Dermis microvascular lymphatic vessel endothelial cell (primary cell): ENCODE measurements at regions not wholly inside any gene's neighbourhood (a gene's known extent, or its start where the extent isn't known, plus 50 kb on each side); places are given as distances from the start of the nearest gene placed in this dataset.
"Not testable (repeated sequence)": the region's sequence is repeated elsewhere in the genome, so short reads cannot be mapped to it uniquely, and the experiment has no call there.

ENCODE experiments used
- DNase-seq, 2 donors: peaks; one replicate each; pipeline versions ENCODE4 v3.0.0 to v3.0.0-alpha.2; 2010; ENCODE audit warnings: low read depth in 2 of 2

DNA sequence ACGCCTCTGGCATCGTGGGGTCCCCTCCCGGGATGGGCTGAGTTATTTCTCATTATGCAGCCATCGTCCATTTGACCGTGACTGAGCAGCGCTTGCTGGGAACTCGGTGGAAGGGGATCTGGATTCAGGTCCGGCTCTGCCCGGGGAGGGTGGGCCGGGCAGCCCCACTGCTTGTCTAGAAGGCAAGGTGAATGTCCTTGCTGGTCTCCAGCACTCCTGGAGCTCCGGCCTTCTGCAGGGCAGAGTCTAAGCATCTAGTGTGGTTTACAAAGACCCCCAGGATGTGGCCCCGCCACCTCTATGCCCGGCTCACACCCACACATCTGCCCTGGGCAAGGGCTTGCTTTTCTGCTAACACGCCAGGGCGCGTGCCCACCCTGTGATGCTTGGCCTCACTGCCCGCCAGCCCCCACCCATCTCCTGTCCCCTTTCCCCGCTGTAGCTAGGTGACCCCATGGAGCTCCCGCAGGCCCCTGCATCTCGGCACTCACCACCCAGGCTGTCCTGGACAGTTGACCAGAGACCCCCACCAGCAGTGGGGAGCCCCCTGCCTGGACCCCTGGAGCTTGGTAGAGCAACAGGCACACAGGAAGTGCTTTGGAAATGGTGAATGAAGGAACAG lies 151.0 kb upstream of the CHST15 start:
- no peak for DNase-seq

DNA sequence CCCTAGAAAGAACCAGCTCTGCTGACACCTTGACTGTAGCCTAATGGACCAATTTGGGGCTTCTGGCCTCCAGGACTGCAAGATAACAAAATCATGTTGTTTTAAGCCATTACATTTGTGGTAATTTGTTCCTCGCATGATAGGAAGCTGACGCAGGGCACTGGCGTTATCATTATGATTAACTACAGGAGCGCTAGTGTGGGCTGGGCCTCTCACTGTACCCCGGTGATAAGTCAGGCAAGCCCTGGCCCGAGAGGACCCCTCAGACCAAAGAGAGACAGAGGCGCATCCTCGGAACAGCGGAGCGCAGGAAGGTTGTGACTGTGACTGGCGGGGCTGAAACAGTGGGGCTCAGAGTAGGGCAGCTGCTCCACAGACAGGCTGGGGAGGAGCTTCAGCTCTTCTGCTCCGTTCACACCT lies 150.3 kb upstream of the CHST15 start:
- no peak for DNase-seq

DNA sequence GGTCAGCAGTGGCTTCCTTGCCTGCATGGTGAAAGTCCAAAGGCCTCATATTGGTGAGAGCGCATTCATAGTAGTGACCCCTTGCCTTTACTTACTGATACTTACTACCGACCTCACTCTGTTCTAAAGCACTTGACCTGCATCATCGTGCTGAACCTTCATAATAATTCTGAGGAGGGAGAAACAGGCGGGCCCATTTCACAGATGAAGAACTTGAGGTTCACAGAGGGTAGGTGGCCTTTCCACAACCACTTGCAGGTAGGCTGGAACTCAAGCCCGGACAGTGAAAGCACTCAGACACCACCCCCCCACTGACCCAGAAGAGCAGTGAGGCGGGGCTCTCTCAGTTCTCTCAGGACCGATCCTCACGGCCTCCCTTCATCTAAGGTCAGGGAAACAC lies 149.4 kb upstream of the CHST15 start:
- DNase-seq, result no peak

- DNase-seq, result no peak
These were observed 149.0 kb upstream of the CHST15 start for GRCh38 chr10:124242365-124242764.

DNA sequence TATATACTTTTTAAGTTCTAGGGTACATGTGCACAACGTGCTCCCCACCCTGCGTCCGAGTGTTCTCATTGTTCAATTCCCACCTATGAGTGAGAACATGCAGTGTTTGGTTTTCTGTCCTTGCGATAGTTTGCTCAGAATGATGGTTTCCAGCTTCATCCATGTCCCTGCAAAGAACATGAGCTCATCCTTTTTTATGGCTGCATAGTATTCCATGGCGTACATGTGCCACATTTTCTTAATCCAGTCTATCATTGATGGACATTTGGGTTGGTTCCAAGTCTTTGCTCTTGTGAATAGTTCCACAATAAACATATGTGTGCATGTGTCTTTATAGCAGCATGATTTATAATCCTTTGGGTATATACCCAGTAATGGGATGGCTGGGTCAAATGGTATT lies 148.1 kb upstream of the CHST15 start:
- not testable (repeated sequence) for DNase-seq

DNA sequence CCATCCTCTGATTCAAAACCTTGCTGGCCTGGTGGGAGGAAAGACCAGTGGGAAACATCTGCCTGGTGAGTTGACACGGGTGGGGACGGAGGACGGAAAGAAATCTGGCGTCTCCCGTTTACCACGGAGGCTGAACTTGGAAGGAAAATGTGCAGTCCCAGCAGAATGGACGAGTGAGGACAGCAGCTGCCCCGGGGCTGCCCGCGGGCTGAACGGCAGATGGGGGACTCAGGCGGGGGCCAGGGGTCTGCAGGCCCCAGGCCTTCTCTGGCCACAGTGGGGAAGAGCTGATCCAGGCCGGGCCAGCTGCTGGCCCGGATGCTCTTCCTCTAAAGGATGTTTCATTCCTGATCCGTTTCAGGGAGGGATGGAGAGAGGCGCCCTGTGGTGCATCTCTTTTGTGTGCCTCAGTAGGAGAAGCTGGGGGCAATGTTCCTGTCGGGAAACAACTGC lies 147.5 kb upstream of the CHST15 start:
- DNase-seq, result peak in 1 of 2 donors; percentile 64

- no peak for DNase-seq
These were observed 146.3 kb upstream of the CHST15 start for GRCh38 chr10:124239696-124240095.

- no peak for DNase-seq
These were observed 145.7 kb upstream of the CHST15 start for GRCh38 chr10:124239134-124239533.

DNA sequence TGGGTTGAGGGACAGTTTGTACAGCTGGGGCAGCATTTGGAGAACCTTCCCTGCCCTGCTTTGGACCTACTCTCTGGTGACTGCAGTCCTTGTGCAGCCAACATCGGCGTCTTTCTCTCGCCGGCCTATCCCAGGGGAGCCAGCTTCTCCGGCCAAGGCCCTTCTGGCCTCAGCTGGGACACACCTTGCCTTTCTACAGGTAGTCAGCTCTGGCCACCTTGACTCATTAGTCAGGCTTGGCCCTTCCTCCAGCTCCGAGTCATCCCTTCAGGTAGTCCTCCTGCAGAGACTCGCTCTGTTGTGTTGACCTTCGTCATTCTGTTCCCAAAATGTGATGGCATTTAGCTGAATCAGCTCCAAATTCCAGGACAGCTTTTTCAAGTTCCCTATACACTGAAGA lies 145.0 kb upstream of the CHST15 start:
- DNase-seq, result no peak

- DNase-seq, result no peak
These were observed 144.0 kb upstream of the CHST15 start for GRCh38 chr10:124237282-124237961.

- DNase-seq, result peak in 1 of 2 donors; percentile 76
These were observed 143.4 kb upstream of the CHST15 start for GRCh38 chr10:124236816-124237215.

DNA sequence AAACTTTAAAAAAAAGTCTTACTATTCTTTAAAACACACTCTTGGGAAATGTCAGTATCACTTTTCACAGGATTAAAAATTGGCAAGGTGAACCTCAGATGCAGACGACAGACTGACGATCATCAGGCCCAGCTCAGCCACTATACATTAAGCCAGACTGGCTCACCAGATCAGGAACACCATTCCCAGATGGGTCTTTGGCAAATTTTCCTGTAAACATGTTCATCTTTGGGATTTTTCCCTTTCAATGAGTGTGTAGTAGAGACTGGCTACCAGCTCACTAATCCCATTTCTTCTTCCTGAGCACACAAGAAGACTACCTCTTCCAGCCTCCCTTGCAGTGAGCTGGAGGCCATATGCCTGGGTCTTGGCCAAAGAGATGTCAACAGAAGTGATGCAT lies 142.7 kb upstream of the CHST15 start:
- no peak for DNase-seq

- no peak for DNase-seq
These were observed 141.8 kb upstream of the CHST15 start for GRCh38 chr10:124235232-124235631.

GRCh38 chr10:124233546-124234138 lies 140.2 kb upstream of the CHST15 start:
- DNase-seq, result no peak

DNA sequence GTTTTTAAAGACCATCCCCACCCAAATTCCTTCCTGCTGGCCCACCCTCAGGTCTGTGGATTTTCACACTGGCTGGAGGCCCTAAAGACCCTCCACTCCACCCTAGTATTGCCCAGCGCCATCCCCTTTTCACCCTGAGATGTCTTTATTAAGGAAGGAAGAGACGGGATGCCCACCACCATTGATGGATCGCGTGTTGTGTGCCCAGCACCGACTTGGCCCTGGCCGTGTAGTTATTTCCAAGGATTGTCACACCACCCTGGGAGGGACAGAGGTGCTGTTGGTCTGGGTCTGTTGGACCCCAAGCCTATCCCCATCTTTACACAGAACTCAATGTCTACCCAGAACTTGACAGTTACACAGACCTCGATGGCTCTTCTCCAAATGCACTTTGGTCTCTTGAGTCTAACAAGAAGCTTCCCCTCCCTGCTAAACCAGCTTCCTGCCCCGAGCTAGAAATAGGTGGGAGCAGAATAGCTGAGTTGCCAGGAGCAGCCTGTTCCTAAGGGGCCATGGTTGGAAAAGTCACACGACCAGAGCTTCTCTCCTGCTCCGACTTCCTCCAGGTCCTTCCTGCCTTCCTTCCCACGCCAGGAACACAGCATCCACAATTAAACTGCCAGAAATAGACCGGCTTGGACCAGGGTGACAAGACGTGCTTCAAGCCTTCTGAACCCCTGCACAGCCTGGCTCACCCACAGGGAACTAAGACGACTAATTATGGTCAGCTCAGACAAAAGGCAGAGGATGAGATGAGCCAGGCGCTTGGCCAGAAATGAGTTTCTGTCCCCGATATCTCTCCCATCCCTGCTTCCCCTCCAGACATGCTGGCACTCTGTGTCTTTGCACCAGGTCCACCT lies 139.5 kb upstream of the CHST15 start:
- DNase-seq, result peak in 1 of 2 donors; percentile 30

GRCh38 chr10:124231168-124232155 lies 138.1 kb upstream of the CHST15 start:
- DNase-seq, result no peak

DNA sequence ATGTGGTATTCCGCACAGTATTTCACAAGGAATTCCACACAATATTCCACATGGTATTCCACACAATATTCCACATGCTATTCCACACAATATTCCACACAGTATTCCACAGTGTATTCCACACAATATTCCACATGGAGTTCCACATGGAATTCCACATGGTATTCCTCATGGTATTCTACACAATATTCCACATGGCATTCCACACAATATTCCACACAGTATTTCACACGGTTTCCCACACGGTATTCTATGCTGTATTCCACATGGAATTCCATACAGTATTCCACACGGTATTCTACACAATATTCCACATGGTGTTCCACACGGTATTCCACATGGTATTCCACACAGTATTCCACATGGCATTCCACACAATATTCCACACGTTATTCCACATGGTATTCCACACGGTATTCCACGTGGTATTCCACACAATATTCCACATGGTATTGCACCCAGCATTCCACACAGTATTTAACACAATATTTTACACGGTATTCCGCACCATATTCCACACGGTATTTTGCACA lies 137.3 kb upstream of the CHST15 start:
- DNase-seq, result no peak

GRCh38 chr10:124229989-124230634 lies 136.7 kb upstream of the CHST15 start:
- no peak for DNase-seq

DNA sequence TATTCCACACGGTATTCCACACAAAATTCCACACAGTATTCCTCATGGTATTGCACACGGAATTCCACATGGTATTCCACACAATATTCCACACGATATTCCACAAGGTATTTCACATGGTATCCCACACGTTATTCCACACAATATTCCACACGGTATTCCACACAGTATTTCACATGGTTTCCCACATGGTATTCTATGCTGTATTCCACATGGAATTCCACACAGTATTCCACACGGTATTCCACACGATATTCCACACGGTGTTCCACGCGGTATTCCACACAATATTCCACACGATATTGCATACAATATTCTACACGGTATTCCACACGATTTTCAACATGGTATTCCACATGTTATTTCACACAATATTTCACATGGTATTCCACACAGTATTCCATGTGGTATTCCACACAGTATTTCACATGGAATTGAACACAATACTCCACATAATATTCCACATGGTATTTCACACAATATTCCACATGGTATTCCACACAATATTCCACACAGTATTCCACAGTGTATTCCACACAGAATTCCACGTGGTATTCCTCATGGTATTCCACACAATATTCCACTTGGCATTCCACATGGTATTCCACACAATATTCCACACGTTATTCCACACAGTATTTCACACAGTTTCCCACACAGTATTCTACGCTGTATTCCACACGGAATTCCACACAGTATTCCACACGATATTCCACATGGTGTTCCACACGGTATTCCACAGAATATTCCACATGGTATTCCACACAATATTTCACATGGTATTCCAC lies 136.0 kb upstream of the CHST15 start:
- no peak for DNase-seq
